Endodermal cell (in vitro differentiated cells): ENCODE measurements at regions not wholly inside any gene's neighbourhood (a gene's known extent, or its start where the extent isn't known, plus 50 kb on each side); places are given as distances from the start of the nearest gene placed in this dataset.

Source experiments
- DNase-seq: peaks from one replicate; pipeline ENCODE4 v3.0.0-alpha.2; 2017
- H3K27ac ChIP-seq: 2 replicates; pipeline ENCODE4 v1.5.1; 2013; ENCODE audit warnings: mild to moderate bottlenecking, low read depth, low read length, moderate library complexity
- H3K27me3 ChIP-seq: 2 replicates; pipeline ENCODE4 v1.6.1; 2013; ENCODE audit warnings: mild to moderate bottlenecking, low read length, moderate library complexity; ENCODE audit not compliant: insufficient read depth, control insufficient read depth, poor library complexity, severe bottlenecking
- H3K36me3 ChIP-seq: 2 replicates; pipeline ENCODE4 v1.7.0; 2013; ENCODE audit warnings: mild to moderate bottlenecking, low read length, moderate library complexity; ENCODE audit not compliant: control insufficient read depth, insufficient read depth
- H3K4me1 ChIP-seq: one replicate; pipeline ENCODE4 v1.7.0; 2013; ENCODE audit warnings: low read length; ENCODE audit not compliant: control insufficient read depth, insufficient read depth
- H3K4me3 ChIP-seq: 2 replicates; pipeline ENCODE4 v1.5.1; 2013; ENCODE audit warnings: mild to moderate bottlenecking, low read length, moderate library complexity
- H3K9ac ChIP-seq: 2 replicates; pipeline ENCODE4 v1.6.1; 2013; ENCODE audit warnings: mild to moderate bottlenecking, low read length, moderate library complexity; ENCODE audit not compliant: poor library complexity, severe bottlenecking; ENCODE audit errors: extremely low read depth
- H3K9me3 ChIP-seq: 2 replicates; pipeline ENCODE4 v1.6.1; 2013; ENCODE audit warnings: mild to moderate bottlenecking, low read length, moderate library complexity; ENCODE audit not compliant: control insufficient read depth
- H3K27ac Mint-ChIP-seq: 2 replicates; pipeline ENCODE4 v1.8.0; 2020; ENCODE audit warnings: mixed read lengths
- H3K27me3 Mint-ChIP-seq: 2 replicates; pipeline ENCODE4 v1.8.0; 2021; ENCODE audit warnings: mild to moderate bottlenecking, mixed read lengths; ENCODE audit not compliant: insufficient read depth
- H3K36me3 Mint-ChIP-seq: 2 replicates; pipeline ENCODE4 v1.8.0; 2020; ENCODE audit warnings: low read depth, mixed read lengths
- H3K4me1 Mint-ChIP-seq: 2 replicates; pipeline ENCODE4 v1.8.0; 2020; ENCODE audit warnings: mixed read lengths
- H3K4me3 Mint-ChIP-seq: 2 replicates; pipeline ENCODE4 v1.8.0; 2020; ENCODE audit warnings: mild to moderate bottlenecking, moderate library complexity, mixed read lengths
- H3K9me3 Mint-ChIP-seq: 2 replicates; pipeline ENCODE4 v1.8.0; 2020; ENCODE audit warnings: mild to moderate bottlenecking, mixed read lengths
- CTCF ChIP-seq: fragments of 200-600 bp; sonication (generic); conservative IDR thresholded peaks from 2 replicates; pipeline ENCODE4 v1.5.0; 2021; ENCODE audit warnings: antibody characterized with exemption, mild to moderate bottlenecking
- WGBS, 2 experiments: methylation state at CpG; one replicate each; pipeline versions ENCODE4 v1.1.5 to v1.1.7; 2013; ENCODE audit warnings: missing lambda C conversion rate in 2 of 2, mixed read lengths in 1 of 2; ENCODE audit not compliant: insufficient coverage in 1 of 2, insufficient read length in 1 of 2; 5-methylcytosine and 5-hydroxymethylcytosine counted together

GRCh38 chr2:221137385-221137784 is 434.7 kb downstream of the EPHA4 start:
- H3K27ac ChIP-seq = no peak overlapping the region
- Mint-ChIP-seq H3K4me1 (no peaks in the 10 kb centered on the region), H3K27ac (no peak overlapping the region), H3K4me3 (no peak overlapping the region), H3K27me3 (no peaks in the 10 kb centered on the region), H3K9me3 (no peaks in the 10 kb centered on the region), H3K36me3 (no peaks in the 10 kb centered on the region)
- WGBS, 2 experiments = 90 to 100% methylated on average over 2 of the region's 2 CpGs
- H3K4me3 ChIP-seq = no peak overlapping the region
- no peaks in the 10 kb centered on the region for H3K27me3 ChIP-seq
- no peak for TF ChIP-seq CTCF
- no peaks in the 10 kb centered on the region for H3K9me3 ChIP-seq
- DNase-seq = no peak
- H3K9ac ChIP-seq = no peak overlapping the region
- H3K36me3 ChIP-seq = no peaks in the 10 kb centered on the region
- no peaks in the 10 kb centered on the region for H3K4me1 ChIP-seq

- 84 to 89% methylated on average over 5 to 7 of the region's 7 CpGs for WGBS, 2 experiments
These were observed 429.8 kb downstream of the EPHA4 start for GRCh38 chr2:221142341-221142740.

GRCh38 chr2:221143231-221143630 is 428.9 kb downstream of the EPHA4 start:
- H3K27me3 Mint-ChIP-seq = no peaks in the 10 kb centered on the region
- Histone ChIP-seq H3K36me3 (no peaks in the 10 kb centered on the region), H3K27ac (no peak overlapping the region), H3K27me3 (no peaks in the 10 kb centered on the region), H3K4me3 (no peak overlapping the region), H3K9ac (no peak overlapping the region), H3K9me3 (no peaks in the 10 kb centered on the region), H3K4me1 (no peaks in the 10 kb centered on the region)
- no peak overlapping the region for H3K4me3 Mint-ChIP-seq
- no peaks in the 10 kb centered on the region for H3K36me3 Mint-ChIP-seq
- no peak for TF ChIP-seq CTCF
- WGBS, 2 experiments = 92 to 100% methylated on average over 2 of the region's 2 CpGs
- H3K9me3 Mint-ChIP-seq = no peaks in the 10 kb centered on the region
- H3K27ac Mint-ChIP-seq = no peak overlapping the region
- no peaks in the 10 kb centered on the region for H3K4me1 Mint-ChIP-seq
- DNase-seq = no peak

More at GRCh38 chr2:221142341-221142740, 429.8 kb downstream of the EPHA4 start:
- Histone ChIP-seq H3K4me1 (no peaks in the 10 kb centered on the region), H3K36me3 (no peaks in the 10 kb centered on the region), H3K27ac (no peak overlapping the region), H3K9me3 (no peaks in the 10 kb centered on the region), H3K9ac (no peak overlapping the region), H3K27me3 (no peaks in the 10 kb centered on the region), H3K4me3 (no peak overlapping the region)
- Mint-ChIP-seq H3K4me1 (no peaks in the 10 kb centered on the region), H3K36me3 (no peaks in the 10 kb centered on the region), H3K4me3 (no peak overlapping the region), H3K9me3 (no peaks in the 10 kb centered on the region), H3K27me3 (no peaks in the 10 kb centered on the region), H3K27ac (no peak overlapping the region)
- no peak for DNase-seq
- TF ChIP-seq CTCF = no peak
